GM10248 (cell line): ENCODE measurements at regions not wholly inside any gene's neighbourhood (a gene's known extent, or its start where the extent isn't known, plus 50 kb on each side); places are given as distances from the start of the nearest gene placed in this dataset.

ENCODE experiments used
- CTCF ChIA-PET: fragments of 300-600 bp; sonication (Branson Sonifier 250); formaldehyde crosslinking; extraction: SDS; loops from one replicate; lab custom pipeline; 2021; ENCODE audit warnings: antibody characterized with exemption; lab: Yijun Ruan, JAX
- POLR2A ChIA-PET: fragments of 350-650 bp; sonication (Branson Sonifier 250); formaldehyde crosslinking; extraction: SDS; loops from one replicate; lab custom pipeline; 2020; ENCODE audit warnings: antibody characterized with exemption; lab: Yijun Ruan, JAX
- DNase-seq: peaks from one replicate; pipeline ENCODE4 v3.0.0; 2012; ENCODE audit errors: extremely low spot score
- TF ChIP-seq, protein P1 (sequence below): IDR thresholded peaks from 2 replicates; pipeline ENCODE4 v1.5.1; 2012; ENCODE audit warnings: mild to moderate bottlenecking, low read depth; ENCODE audit errors: extremely low read depth, missing control alignments, control extremely low read depth

DNA sequence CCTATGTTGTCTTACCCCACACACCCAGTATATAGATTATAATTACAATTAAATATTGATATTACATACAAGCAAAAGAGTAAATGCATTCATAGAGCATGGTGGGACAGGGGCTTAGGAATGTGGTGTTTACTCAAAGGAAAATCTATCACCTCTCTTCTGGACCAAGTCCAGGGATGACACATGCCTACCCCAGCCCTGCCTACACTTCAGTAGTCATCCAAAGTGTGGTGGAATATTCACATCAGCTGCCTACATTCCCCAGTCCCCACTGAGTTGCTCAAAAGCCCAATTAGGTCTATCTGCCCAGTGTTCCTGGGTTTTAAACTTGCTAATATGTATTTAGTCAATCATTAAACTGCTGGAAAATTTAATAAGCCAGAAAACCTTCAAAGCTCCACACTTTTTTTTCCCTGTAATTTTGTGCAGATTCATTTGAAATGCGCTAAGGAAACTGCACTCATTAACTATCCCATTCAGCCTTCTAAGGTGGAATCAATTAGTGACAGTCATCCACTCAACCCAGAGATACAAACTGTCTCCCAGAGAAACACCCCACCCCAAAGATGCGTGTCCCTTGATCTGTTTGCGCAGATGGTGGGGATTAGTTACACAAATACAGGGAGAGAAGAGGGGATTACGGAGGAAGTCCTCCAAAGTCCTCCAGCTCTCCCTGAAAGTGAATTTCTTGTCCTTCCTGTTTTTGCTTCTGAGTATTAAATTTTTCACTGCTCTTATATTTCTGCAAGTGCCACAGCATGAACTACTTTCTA is 91.7 kb upstream of the KDR start:
- POLR2A ChIA-PET: no interaction called here
- no peak for DNase-seq
- TF ChIP-seq, protein P1, sequence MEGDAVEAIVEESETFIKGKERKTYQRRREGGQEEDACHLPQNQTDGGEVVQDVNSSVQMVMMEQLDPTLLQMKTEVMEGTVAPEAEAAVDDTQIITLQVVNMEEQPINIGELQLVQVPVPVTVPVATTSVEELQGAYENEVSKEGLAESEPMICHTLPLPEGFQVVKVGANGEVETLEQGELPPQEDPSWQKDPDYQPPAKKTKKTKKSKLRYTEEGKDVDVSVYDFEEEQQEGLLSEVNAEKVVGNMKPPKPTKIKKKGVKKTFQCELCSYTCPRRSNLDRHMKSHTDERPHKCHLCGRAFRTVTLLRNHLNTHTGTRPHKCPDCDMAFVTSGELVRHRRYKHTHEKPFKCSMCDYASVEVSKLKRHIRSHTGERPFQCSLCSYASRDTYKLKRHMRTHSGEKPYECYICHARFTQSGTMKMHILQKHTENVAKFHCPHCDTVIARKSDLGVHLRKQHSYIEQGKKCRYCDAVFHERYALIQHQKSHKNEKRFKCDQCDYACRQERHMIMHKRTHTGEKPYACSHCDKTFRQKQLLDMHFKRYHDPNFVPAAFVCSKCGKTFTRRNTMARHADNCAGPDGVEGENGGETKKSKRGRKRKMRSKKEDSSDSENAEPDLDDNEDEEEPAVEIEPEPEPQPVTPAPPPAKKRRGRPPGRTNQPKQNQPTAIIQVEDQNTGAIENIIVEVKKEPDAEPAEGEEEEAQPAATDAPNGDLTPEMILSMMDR: no peak
- CTCF ChIA-PET: no interaction called here

DNA sequence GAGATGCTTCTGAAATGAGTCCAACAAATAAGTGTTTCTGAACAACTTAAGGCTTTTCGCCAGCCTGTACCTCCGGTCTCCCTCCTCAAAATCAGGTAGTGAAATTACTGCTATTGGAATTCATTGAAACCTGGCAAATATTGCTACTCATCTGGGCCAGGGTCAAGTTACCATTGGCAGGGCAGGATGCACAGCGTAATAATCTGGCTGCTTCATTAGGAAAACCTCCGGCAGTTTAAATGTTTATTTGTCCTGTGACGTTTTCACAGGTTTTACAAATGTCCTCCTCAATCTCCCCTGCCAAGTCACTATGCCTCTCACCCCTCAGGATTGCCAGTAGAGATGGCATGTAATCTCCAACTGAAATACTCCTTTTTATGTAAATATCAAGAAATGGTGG is 92.6 kb upstream of the KDR start:
- DNase-seq: no peak
- ChIA-PET POLR2A (no interaction called here), CTCF (no interaction called here)
- TF ChIP-seq, protein P1: no peak

DNA sequence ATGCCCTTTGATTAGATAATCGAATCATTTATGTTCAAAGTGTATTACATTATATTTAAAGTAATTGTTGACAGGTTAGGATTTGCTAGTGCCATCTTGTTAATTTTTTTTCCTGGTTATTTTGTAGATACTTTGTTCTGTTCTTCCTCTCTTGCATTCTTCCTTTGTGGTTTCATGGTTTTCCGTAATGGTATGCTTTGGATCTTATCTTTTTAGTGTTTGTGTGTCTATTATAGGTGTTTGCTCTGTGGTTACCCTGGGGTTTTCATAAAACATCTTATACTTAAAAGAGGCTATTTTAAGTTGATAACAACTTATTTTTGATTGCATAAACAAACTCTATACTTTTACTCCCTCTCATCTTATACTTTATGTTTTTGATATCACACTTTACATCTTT is 108.2 kb upstream of the SRD5A3 start:
- POLR2A ChIA-PET: no interaction called here
- DNase-seq: no peak
- CTCF ChIA-PET: no interaction called here
- TF ChIP-seq, protein P1: no peak

DNA sequence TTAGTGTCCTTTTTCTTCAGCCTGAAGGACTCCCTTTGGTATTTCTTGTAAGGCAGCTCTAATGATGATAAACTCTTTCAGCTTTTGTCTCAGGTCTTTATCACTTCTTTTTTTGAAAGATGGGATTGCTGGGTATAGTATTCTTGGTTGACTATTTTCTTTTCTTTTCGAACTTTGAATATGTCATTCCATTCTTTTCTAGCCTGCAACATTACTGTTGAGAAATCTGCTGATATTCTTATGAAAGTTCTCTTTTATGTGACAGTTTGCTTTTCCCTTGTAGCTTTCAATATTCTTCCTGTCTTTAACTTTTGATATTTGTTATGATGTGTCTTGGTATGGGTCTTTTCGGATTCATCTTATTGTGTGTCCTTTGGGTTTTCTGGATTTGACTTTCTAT is 107.6 kb upstream of the SRD5A3 start:
- ChIA-PET CTCF (interaction anchor here (1.6 kb wide), 1 partner anchor 12 kb away, joined by 3 read pairs; no protein-coding TSS in a partner anchor), POLR2A (no interaction called here)
- DNase-seq: no peak
- TF ChIP-seq, protein P1: no peak

DNA sequence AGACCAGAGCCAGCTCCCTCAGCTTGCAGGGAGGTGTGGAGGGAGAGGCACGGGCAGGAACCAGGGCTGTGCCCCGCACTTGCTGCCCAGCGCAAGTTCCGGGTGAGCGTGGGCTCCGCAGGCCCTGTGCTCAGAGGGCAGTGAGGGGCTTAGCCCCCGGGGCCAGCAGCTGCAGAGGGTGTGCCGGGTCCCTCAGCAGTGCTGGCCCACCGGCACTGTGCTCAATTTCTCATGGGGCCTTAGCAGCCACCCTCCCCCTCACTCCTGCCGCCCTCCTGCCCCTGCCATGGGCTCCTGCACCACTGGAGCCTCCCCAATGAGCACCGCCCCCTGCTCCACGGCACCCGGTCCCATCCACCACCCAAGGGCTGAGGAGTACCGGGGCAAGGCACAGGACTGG is 104.6 kb upstream of the SRD5A3 start:
- TF ChIP-seq, protein P1: no peak
- DNase-seq: no peak
- POLR2A ChIA-PET: no interaction called here
- CTCF ChIA-PET: interaction anchor here (1.5 kb wide), 1 partner anchor 11 kb away, joined by 5 read pairs; no protein-coding TSS in a partner anchor

DNA sequence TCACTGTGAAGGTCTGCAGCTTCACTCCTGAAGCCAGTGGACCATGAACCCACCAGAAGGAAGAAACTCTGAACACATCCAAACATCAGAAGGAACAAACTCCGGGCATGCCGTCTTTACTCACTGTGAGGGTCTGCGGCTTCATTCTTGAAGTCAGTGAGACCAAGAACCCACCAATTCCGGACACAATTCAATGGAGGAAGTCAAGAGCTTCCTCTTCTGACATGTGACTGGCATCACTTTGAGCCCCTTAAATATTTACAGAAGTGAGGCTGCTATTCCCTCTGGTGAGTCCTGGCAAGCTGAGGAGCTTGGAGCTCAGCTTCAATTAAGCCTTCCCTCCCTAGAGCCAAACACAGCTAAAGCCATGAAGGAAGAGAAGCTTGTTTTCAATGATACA is 103.5 kb upstream of the SRD5A3 start:
- CTCF ChIA-PET: interaction anchor here (1.5 kb wide), 1 partner anchor 10 kb away, joined by 5 read pairs; no protein-coding TSS in a partner anchor
- POLR2A ChIA-PET: no interaction called here
- no peak for DNase-seq
- TF ChIP-seq, protein P1: no peak
